ENCODE measurements at regions not wholly inside any gene's neighbourhood (a gene's known extent, or its start where the extent isn't known, plus 50 kb on each side); places are given as distances from the start of the nearest gene placed in this dataset.

DNA sequence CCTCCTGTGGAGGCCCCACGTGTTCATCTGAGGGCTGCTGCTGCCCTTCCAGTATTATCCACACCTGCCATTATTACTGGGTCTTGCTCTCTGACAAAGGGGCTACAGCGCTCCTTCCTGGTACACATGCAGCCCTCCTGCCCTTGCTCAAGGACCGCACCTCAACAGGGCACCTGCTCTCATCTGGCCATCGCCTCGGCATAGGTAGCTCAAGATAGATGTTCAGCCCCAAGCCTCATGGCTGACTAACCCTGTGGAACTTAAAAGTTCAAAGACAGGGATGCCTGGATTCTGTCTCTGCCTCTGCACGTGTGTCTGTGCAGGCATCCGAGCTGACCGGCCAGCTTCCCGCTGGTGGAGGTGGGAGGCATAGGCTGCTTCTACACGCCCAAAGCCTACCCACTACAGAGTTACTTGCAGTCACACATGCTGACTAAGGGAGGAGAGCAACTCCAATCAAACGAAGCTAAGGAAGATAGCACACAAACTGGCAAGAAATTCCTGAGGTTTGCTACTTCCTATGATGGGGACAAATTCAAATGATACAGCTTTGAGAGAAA is 152.5 kb upstream of the ATP10A start:
- ATAC-seq: no peak
- WGBS (ENCODE audit: insufficient coverage): 86% methylated on average over 11 of the region's 11 CpGs

DNA sequence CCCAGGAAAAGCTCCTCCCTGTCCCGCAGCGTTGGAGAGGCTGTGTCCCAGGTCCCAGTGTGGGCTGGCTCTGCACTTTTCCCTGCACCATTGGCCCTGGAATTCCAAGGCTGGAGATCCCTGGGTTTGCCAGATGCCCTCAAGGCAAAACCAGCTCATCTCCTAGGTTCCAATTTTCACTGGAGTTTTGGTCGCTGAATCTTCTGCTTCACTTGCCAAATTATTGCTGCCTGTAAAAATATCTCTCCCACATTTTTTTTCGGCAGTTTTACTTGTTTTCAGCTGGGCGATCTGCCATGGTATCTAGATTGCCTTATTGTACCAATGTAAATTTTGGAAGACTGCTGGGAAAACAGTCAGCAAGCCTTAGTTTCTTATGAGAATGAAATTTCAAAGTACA is 150.9 kb upstream of the ATP10A start:
- intact Hi-C loops (cut with micrococcal nuclease): no loop called here
- ATAC-seq (no peak), DNase-seq (no peak)
- no peaks in the 10 kb centered on the region for H3K9me3 Mint-ChIP-seq
- TF ChIP-seq, protein P1, sequence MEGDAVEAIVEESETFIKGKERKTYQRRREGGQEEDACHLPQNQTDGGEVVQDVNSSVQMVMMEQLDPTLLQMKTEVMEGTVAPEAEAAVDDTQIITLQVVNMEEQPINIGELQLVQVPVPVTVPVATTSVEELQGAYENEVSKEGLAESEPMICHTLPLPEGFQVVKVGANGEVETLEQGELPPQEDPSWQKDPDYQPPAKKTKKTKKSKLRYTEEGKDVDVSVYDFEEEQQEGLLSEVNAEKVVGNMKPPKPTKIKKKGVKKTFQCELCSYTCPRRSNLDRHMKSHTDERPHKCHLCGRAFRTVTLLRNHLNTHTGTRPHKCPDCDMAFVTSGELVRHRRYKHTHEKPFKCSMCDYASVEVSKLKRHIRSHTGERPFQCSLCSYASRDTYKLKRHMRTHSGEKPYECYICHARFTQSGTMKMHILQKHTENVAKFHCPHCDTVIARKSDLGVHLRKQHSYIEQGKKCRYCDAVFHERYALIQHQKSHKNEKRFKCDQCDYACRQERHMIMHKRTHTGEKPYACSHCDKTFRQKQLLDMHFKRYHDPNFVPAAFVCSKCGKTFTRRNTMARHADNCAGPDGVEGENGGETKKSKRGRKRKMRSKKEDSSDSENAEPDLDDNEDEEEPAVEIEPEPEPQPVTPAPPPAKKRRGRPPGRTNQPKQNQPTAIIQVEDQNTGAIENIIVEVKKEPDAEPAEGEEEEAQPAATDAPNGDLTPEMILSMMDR (IDR thresholded peaks at IDR 0.05): no peak
- Histone ChIP-seq H3K27me3 (ENCODE audit: control insufficient read depth, insufficient read depth, low read length) (no peaks in the 10 kb centered on the region), H3K27ac (ENCODE audit: low read length) (no peak overlapping the region), H3K4me3 (ENCODE audit: low read length) (no peak overlapping the region), H3K4me1 (ENCODE audit: control insufficient read depth, insufficient read depth, low read length) (no peaks in the 10 kb centered on the region), H3K9me3 (ENCODE audit: control insufficient read depth, insufficient read depth, low read length) (no peaks in the 10 kb centered on the region), H3K36me3 (ENCODE audit: control insufficient read depth, insufficient read depth, low read length) (no peaks in the 10 kb centered on the region)
- peaks cover 14 to 18% of the 10 kb centered on the region in 2 donors for H3K27me3 Mint-ChIP-seq (ENCODE audit: low read depth in 2 of 2)
- 86% methylated on average over 5 of the region's 5 CpGs for WGBS (ENCODE audit: insufficient coverage)
- no peak overlapping the region for H3K4me3 Mint-ChIP-seq
- H3K4me1 Mint-ChIP-seq: no peaks in the 10 kb centered on the region
- no peak overlapping the region for H3K27ac Mint-ChIP-seq
- H3K36me3 Mint-ChIP-seq: no peaks in the 10 kb centered on the region

More for the DNA sequence above, 152.5 kb upstream of the ATP10A start:
- Histone ChIP-seq H3K27me3 (ENCODE audit: control insufficient read depth, insufficient read depth, low read length) (no peaks in the 10 kb centered on the region), H3K9me3 (ENCODE audit: control insufficient read depth, insufficient read depth, low read length) (no peaks in the 10 kb centered on the region), H3K4me1 (ENCODE audit: control insufficient read depth, insufficient read depth, low read length) (no peaks in the 10 kb centered on the region), H3K36me3 (ENCODE audit: control insufficient read depth, insufficient read depth, low read length) (no peaks in the 10 kb centered on the region), H3K4me3 (ENCODE audit: low read length) (no peak overlapping the region), H3K27ac (ENCODE audit: low read length) (no peak overlapping the region)
- H3K36me3 Mint-ChIP-seq: no peaks in the 10 kb centered on the region
- peaks cover 14 to 16% of the 10 kb centered on the region in 2 donors for H3K27me3 Mint-ChIP-seq (ENCODE audit: low read depth in 2 of 2)
- H3K9me3 Mint-ChIP-seq: no peaks in the 10 kb centered on the region
- no peak for DNase-seq
- no peaks in the 10 kb centered on the region for H3K4me1 Mint-ChIP-seq
- TF ChIP-seq, protein P1 (IDR thresholded peaks at IDR 0.05): no peak
- intact Hi-C loops (cut with micrococcal nuclease): no loop called here
- no peak overlapping the region for H3K4me3 Mint-ChIP-seq
- no peak overlapping the region for H3K27ac Mint-ChIP-seq

DNA sequence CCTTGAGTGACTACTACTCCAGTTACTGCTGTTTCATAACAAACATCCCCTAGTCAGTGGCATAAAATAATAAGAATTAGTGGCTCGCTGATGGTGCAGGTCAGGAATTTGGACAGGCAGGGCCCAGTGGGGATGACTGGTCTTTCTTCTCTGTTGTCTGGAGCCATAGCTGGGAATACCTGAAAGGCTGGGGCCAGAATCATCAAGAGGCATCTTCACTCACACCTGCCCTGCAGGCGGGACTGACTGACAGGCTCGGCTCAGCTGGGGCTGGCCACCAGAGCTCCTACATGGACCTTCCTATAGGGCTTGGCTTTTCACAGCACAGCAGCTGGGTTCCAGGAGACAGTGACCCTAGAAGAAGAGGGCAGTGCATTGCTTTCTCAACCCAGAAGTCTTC is 148.8 kb upstream of the ATP10A start:
- no peaks in the 10 kb centered on the region for H3K4me1 Mint-ChIP-seq
- Histone ChIP-seq H3K4me3 (ENCODE audit: low read length) (no peak overlapping the region), H3K27me3 (ENCODE audit: control insufficient read depth, insufficient read depth, low read length) (no peaks in the 10 kb centered on the region), H3K27ac (ENCODE audit: low read length) (no peak overlapping the region), H3K9me3 (ENCODE audit: control insufficient read depth, insufficient read depth, low read length) (no peaks in the 10 kb centered on the region), H3K36me3 (ENCODE audit: control insufficient read depth, insufficient read depth, low read length) (no peaks in the 10 kb centered on the region), H3K4me1 (ENCODE audit: control insufficient read depth, insufficient read depth, low read length) (no peaks in the 10 kb centered on the region)
- H3K4me3 Mint-ChIP-seq: no peak overlapping the region
- intact Hi-C loops (cut with micrococcal nuclease): no loop called here
- ATAC-seq (no peak), DNase-seq (no peak)
- peaks cover 20 to 21% of the 10 kb centered on the region in 2 donors for H3K27me3 Mint-ChIP-seq (ENCODE audit: low read depth in 2 of 2)
- no peak overlapping the region for H3K27ac Mint-ChIP-seq
- H3K36me3 Mint-ChIP-seq: no peaks in the 10 kb centered on the region
- H3K9me3 Mint-ChIP-seq: no peaks in the 10 kb centered on the region
- TF ChIP-seq, protein P1 (IDR thresholded peaks at IDR 0.05): no peak
- 88% methylated on average over 3 of the region's 3 CpGs for WGBS (ENCODE audit: insufficient coverage)

DNA sequence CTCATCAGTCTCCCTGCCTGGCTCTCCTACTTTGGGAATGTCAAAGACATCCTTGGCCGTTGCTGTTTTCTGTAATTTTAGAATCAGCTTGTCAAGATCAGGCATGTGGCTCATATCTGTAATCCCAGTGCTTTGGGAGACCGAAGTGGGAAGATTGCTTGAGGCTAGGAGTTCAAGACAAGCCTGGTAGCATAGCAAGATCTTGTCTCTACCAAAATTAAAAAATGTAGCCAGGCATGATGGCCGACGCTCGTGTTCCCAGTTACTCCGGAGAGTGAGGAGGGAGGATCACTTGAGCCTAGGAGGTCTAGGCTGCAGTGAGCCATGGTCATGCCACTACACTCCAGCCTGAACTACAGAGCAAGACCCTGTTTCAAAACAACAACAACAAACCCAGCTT is 144.0 kb upstream of the ATP10A start:
- Mint-ChIP-seq H3K4me3 (no peak overlapping the region), H3K9me3 (no peaks in the 10 kb centered on the region), H3K27ac (no peak overlapping the region), H3K27me3 (ENCODE audit: low read depth in 2 of 2) (peaks cover 13 to 17% of the 10 kb centered on the region in 2 donors), H3K4me1 (no peaks in the 10 kb centered on the region), H3K36me3 (no peaks in the 10 kb centered on the region)
- DNase-seq (no peak), ATAC-seq (no peak)
- Histone ChIP-seq H3K27me3 (ENCODE audit: control insufficient read depth, insufficient read depth, low read length) (no peaks in the 10 kb centered on the region), H3K36me3 (ENCODE audit: control insufficient read depth, insufficient read depth, low read length) (no peaks in the 10 kb centered on the region), H3K4me1 (ENCODE audit: control insufficient read depth, insufficient read depth, low read length) (no peaks in the 10 kb centered on the region), H3K9me3 (ENCODE audit: control insufficient read depth, insufficient read depth, low read length) (no peaks in the 10 kb centered on the region), H3K27ac (ENCODE audit: low read length) (no peak overlapping the region), H3K4me3 (ENCODE audit: low read length) (no peak overlapping the region)
- 88% methylated on average over 6 of the region's 6 CpGs for WGBS (ENCODE audit: insufficient coverage)
- TF ChIP-seq, protein P1 (IDR thresholded peaks at IDR 0.05): no peak
- intact Hi-C loops (cut with micrococcal nuclease): no loop called here

Measured in natural killer cell (primary cell).